Amygdala (tissue), 56 donors: ENCODE measurements at regions not wholly inside any gene's neighbourhood (a gene's known extent, or its start where the extent isn't known, plus 50 kb on each side); places are given as distances from the start of the nearest gene placed in this dataset.
"Not testable (repeated sequence)": the region's sequence is repeated elsewhere in the genome, so short reads cannot be mapped to it uniquely, and the experiment has no call there.

ENCODE experiments used
- DNase-seq, 56 donors: peaks; one replicate each; lab custom pipeline; 2025; lab: John Stamatoyannopoulos, UW

- DNase-seq = no peak
These were observed 395.3 kb downstream of the NUP35 start for GRCh38 chr2:183519371-183520056.

- DNase-seq = no peak
These were observed 397.7 kb downstream of the NUP35 start for GRCh38 chr2:183521911-183522310.

GRCh38 chr2:183522489-183523266, 398.4 kb downstream of the NUP35 start:
- no peak for DNase-seq

- DNase-seq = no peak
These were observed 406.2 kb downstream of the NUP35 start for GRCh38 chr2:183530333-183530901.

GRCh38 chr2:183532514-183532913, 408.3 kb downstream of the NUP35 start:
- DNase-seq = no peak

- DNase-seq = no peak
These were observed 408.8 kb downstream of the NUP35 start for GRCh38 chr2:183533021-183533420.

GRCh38 chr2:183536290-183536689, 412.0 kb downstream of the NUP35 start:
- no peak for DNase-seq

- no peak for DNase-seq
These were observed 412.5 kb downstream of the NUP35 start for GRCh38 chr2:183536714-183537113.

- no peak for DNase-seq
These were observed 417.5 kb downstream of the NUP35 start for GRCh38 chr2:183541766-183542165.

GRCh38 chr2:183542606-183543005, 418.4 kb downstream of the NUP35 start:
- no peak for DNase-seq

- DNase-seq = no peak
These were observed 419.0 kb downstream of the NUP35 start for GRCh38 chr2:183543222-183543621.

- DNase-seq = no peak
These were observed 419.5 kb downstream of the NUP35 start for GRCh38 chr2:183543731-183544130.

GRCh38 chr2:183546560-183547350, 422.5 kb downstream of the NUP35 start:
- not testable (repeated sequence) for DNase-seq

- DNase-seq = no peak
These were observed 428.5 kb downstream of the NUP35 start for GRCh38 chr2:183552716-183553115.

GRCh38 chr2:183564726-183565125, 440.5 kb downstream of the NUP35 start:
- DNase-seq = no peak

- DNase-seq = no peak
These were observed 451.2 kb downstream of the NUP35 start for GRCh38 chr2:183575481-183575880.

- DNase-seq = no peak
These were observed 455.4 kb downstream of the NUP35 start for GRCh38 chr2:183579686-183580085.

GRCh38 chr2:183592271-183592670, 468.0 kb downstream of the NUP35 start:
- no peak for DNase-seq

- no peak for DNase-seq
These were observed 469.9 kb downstream of the NUP35 start for GRCh38 chr2:183594150-183594549.

GRCh38 chr2:183597841-183598240, 473.6 kb downstream of the NUP35 start:
- DNase-seq = no peak

GRCh38 chr2:183604065-183604464, 479.8 kb downstream of the NUP35 start:
- no peak for DNase-seq
